HUES64 (cell line): ENCODE measurements at regions not wholly inside any gene's neighbourhood (a gene's known extent, or its start where the extent isn't known, plus 50 kb on each side); places are given as distances from the start of the nearest gene placed in this dataset.

Source experiments
- H3K27ac ChIP-seq: 2 replicates; pipeline ENCODE4 v1.7.0; 2013; ENCODE audit warnings: low read depth, low read length, inconsistent platforms
- H3K27me3 ChIP-seq: 2 replicates; pipeline ENCODE4 v1.6.1; 2013; ENCODE audit warnings: mild to moderate bottlenecking, low read length; ENCODE audit not compliant: insufficient read depth
- H3K36me3 ChIP-seq: 2 replicates; pipeline ENCODE4 v1.6.1; 2013; ENCODE audit warnings: mild to moderate bottlenecking, low read length; ENCODE audit not compliant: insufficient read depth
- H3K4me1 ChIP-seq: 2 replicates; pipeline ENCODE4 v1.6.1; 2013; ENCODE audit warnings: mild to moderate bottlenecking, low read length, moderate library complexity; ENCODE audit not compliant: insufficient read depth
- H3K4me3 ChIP-seq: 2 replicates; pipeline ENCODE4 v1.5.1; 2013; ENCODE audit warnings: mild to moderate bottlenecking, low read length, moderate library complexity
- H3K9ac ChIP-seq: 2 replicates; pipeline ENCODE4 v1.6.1; 2013; ENCODE audit warnings: mild to moderate bottlenecking, low read depth, low read length
- H3K9me3 ChIP-seq: 2 replicates; pipeline ENCODE4 v1.6.1; 2013; ENCODE audit warnings: low read depth, low read length; ENCODE audit not compliant: insufficient read depth
- WGBS: fragments of 150-250, 120-280 bp; methylation state at CpG from one replicate; pipeline ENCODE4 v1.1.7; 2013; ENCODE audit warnings: missing lambda C conversion rate; 5-methylcytosine and 5-hydroxymethylcytosine counted together

GRCh38 chr1:80245813-80246212 lies 1239.3 kb upstream of the ADGRL4 start:
- Histone ChIP-seq H3K27me3 (no peaks in the 10 kb centered on the region), H3K36me3 (no peaks in the 10 kb centered on the region), H3K4me1 (no peaks in the 10 kb centered on the region), H3K9ac (no peak overlapping the region), H3K27ac (no peak overlapping the region), H3K4me3 (no peak overlapping the region), H3K9me3 (no peaks in the 10 kb centered on the region)
- WGBS: 94% methylated on average over 2 of the region's 2 CpGs

DNA sequence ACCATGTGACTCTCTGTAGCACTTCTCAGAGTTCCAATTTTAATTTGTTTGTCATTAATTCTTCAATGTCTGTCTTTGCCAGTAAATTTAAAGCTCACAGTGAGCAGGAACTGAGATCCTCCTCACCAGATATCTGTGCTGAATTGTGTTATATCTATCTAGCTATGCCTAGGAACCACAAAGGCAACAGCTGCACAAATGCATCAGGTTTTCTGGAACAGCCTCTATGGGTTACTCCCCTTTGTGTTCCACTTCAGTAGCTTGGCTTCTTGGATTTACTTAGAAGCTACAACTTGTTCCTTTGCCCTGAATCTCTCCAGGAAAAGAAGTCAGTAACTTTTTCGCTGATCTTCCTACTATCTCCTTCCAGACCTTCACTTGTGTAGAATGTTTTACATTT lies 1237.8 kb upstream of the ADGRL4 start:
- Histone ChIP-seq H3K36me3 (no peaks in the 10 kb centered on the region), H3K4me3 (no peak overlapping the region), H3K27ac (no peak overlapping the region), H3K9me3 (no peaks in the 10 kb centered on the region), H3K9ac (no peak overlapping the region), H3K27me3 (no peaks in the 10 kb centered on the region), H3K4me1 (no peaks in the 10 kb centered on the region)
- no CpG with 5 or more reads among the region's 1 CpG for WGBS

GRCh38 chr1:80241566-80241965 lies 1235.0 kb upstream of the ADGRL4 start:
- WGBS: 90% methylated on average over 1 of the region's 1 CpG

DNA sequence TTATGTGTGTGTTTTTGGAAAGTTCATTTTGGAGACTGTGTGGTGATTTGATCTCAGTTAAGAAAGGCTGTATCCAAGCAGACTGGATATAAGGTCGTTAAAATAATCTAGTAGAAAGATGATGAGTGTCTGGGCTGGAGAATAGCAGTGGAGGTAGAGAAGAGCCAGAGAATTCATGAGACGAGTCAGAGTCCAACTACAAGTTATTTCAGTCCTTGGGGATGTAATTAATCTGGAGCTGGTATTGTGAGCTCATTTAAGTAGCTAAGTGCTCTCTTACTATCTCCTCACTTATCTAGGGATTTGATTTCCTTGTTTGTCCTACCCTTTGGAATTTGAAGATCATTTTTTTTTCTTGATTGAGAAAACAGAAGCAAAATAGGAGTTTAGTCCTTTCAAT lies 1219.0 kb upstream of the ADGRL4 start:
- no peaks in the 10 kb centered on the region for H3K4me1 ChIP-seq
- no peaks in the 10 kb centered on the region for H3K36me3 ChIP-seq
- H3K27ac ChIP-seq: no peak overlapping the region
- H3K9me3 ChIP-seq: no peaks in the 10 kb centered on the region
- H3K9ac ChIP-seq: no peak overlapping the region
- no peaks in the 10 kb centered on the region for H3K27me3 ChIP-seq
- 91% methylated on average over 2 of the region's 2 CpGs for WGBS
- no peak overlapping the region for H3K4me3 ChIP-seq

More at GRCh38 chr1:80241566-80241965, 1235.0 kb upstream of the ADGRL4 start:
- no peaks in the 10 kb centered on the region for H3K36me3 ChIP-seq
- H3K4me1 ChIP-seq: no peaks in the 10 kb centered on the region
- H3K4me3 ChIP-seq: no peak overlapping the region
- no peaks in the 10 kb centered on the region for H3K27me3 ChIP-seq
- H3K9ac ChIP-seq: no peak overlapping the region
- no peak overlapping the region for H3K27ac ChIP-seq
- H3K9me3 ChIP-seq: no peaks in the 10 kb centered on the region

DNA sequence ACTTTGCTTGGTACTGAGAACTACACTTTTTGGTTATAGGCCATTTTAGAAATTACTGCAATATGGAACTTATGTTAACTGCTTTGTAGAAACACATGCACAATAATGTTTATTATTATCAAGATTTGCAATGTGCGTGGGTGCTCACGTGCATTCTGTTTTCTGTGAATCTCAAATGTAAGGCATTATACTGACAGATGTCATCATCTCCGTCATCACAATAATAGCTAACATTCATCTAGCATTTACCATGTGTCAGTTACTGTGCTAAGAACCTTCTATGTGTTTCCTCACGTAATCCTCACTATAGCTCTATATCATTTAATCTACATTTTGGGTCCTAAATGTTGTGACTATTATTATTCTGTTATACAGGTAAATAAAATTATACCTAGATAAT lies 1214.8 kb upstream of the ADGRL4 start:
- no peaks in the 10 kb centered on the region for H3K4me1 ChIP-seq
- no peak overlapping the region for H3K9ac ChIP-seq
- H3K9me3 ChIP-seq: no peaks in the 10 kb centered on the region
- no peak overlapping the region for H3K27ac ChIP-seq
- WGBS: 99% methylated on average over 4 of the region's 4 CpGs
- H3K36me3 ChIP-seq: no peaks in the 10 kb centered on the region
- no peak overlapping the region for H3K4me3 ChIP-seq
- H3K27me3 ChIP-seq: no peaks in the 10 kb centered on the region

GRCh38 chr1:80218112-80218511 lies 1211.6 kb upstream of the ADGRL4 start:
- Histone ChIP-seq H3K9ac (no peak overlapping the region), H3K4me3 (no peak overlapping the region), H3K27ac (no peak overlapping the region), H3K4me1 (no peaks in the 10 kb centered on the region), H3K9me3 (no peaks in the 10 kb centered on the region), H3K27me3 (no peaks in the 10 kb centered on the region), H3K36me3 (no peaks in the 10 kb centered on the region)
- 50% methylated on average over 2 of the region's 2 CpGs for WGBS

GRCh38 chr1:80217377-80217986 lies 1211.0 kb upstream of the ADGRL4 start:
- H3K36me3 ChIP-seq: no peaks in the 10 kb centered on the region
- H3K27me3 ChIP-seq: no peaks in the 10 kb centered on the region
- H3K4me1 ChIP-seq: no peaks in the 10 kb centered on the region
- H3K9ac ChIP-seq: no peak overlapping the region
- no peak overlapping the region for H3K4me3 ChIP-seq
- H3K9me3 ChIP-seq: no peaks in the 10 kb centered on the region
- no peak overlapping the region for H3K27ac ChIP-seq
- WGBS: 75% methylated on average over 4 of the region's 4 CpGs

GRCh38 chr1:80214888-80215540 lies 1208.5 kb upstream of the ADGRL4 start:
- H3K27me3 ChIP-seq: no peaks in the 10 kb centered on the region
- no peaks in the 10 kb centered on the region for H3K9me3 ChIP-seq
- no peaks in the 10 kb centered on the region for H3K4me1 ChIP-seq
- no peak overlapping the region for H3K27ac ChIP-seq
- WGBS: 95% methylated on average over 3 of the region's 5 CpGs
- no peak overlapping the region for H3K9ac ChIP-seq
- H3K4me3 ChIP-seq: no peak overlapping the region
- no peaks in the 10 kb centered on the region for H3K36me3 ChIP-seq

DNA sequence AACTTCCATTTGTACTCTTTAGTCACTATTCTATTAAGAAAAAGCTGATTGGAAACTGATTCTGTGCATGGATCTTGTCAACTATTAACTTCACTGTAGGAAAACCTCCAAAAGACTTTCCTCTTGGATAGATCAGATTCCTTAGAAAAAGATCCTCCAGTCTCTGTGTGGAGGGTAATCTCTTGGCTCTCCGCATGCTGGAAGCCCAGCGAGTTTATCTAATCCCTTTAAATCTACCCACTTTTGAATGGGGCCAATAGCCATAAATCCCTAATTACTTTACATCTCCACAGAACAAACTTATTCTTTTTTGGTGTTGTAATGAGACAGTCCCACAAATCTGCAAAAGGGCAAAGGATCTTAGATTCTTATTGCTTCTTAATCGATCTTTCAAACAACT lies 1206.4 kb upstream of the ADGRL4 start:
- no peaks in the 10 kb centered on the region for H3K4me1 ChIP-seq
- H3K27ac ChIP-seq: no peak overlapping the region
- no peak overlapping the region for H3K9ac ChIP-seq
- H3K36me3 ChIP-seq: no peaks in the 10 kb centered on the region
- no peaks in the 10 kb centered on the region for H3K9me3 ChIP-seq
- no peaks in the 10 kb centered on the region for H3K27me3 ChIP-seq
- H3K4me3 ChIP-seq: no peak overlapping the region
- WGBS: 100% methylated on average over 3 of the region's 3 CpGs

GRCh38 chr1:80211691-80212380 lies 1205.3 kb upstream of the ADGRL4 start:
- WGBS: 93% methylated on average over 8 of the region's 8 CpGs
- Histone ChIP-seq H3K9me3 (no peaks in the 10 kb centered on the region), H3K4me1 (no peaks in the 10 kb centered on the region), H3K36me3 (no peaks in the 10 kb centered on the region), H3K27ac (no peak overlapping the region), H3K9ac (no peak overlapping the region), H3K27me3 (no peaks in the 10 kb centered on the region), H3K4me3 (no peak overlapping the region)

DNA sequence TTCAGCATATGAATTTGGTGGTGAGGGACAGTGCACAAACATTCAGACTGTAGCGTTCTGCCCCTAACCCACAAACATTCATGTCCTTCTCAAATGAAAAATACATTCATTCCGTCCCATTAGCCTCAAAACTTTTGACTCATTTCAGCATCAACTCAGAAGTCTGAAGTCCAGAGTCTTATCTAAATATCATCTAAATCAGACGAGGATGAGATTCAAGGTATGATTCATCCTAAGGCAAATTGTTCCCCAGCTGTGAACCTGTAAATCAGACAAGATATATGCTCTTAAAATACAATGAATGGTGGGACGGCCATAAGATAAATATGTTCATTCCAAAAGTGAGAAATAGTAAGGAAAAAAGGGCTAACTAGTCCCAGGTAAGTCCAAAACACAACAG lies 1195.6 kb upstream of the ADGRL4 start:
- no peak overlapping the region for H3K9ac ChIP-seq
- H3K4me1 ChIP-seq: no peaks in the 10 kb centered on the region
- H3K36me3 ChIP-seq: no peaks in the 10 kb centered on the region
- H3K4me3 ChIP-seq: no peak overlapping the region
- 94% methylated on average over 4 of the region's 4 CpGs for WGBS
- H3K9me3 ChIP-seq: no peaks in the 10 kb centered on the region
- H3K27ac ChIP-seq: no peak overlapping the region
- no peaks in the 10 kb centered on the region for H3K27me3 ChIP-seq
